ENCODE measurements at regions not wholly inside any gene's neighbourhood (a gene's known extent, or its start where the extent isn't known, plus 50 kb on each side); places are given as distances from the start of the nearest gene placed in this dataset.
"Not testable (repeated sequence)": the region's sequence is repeated elsewhere in the genome, so short reads cannot be mapped to it uniquely, and the experiment has no call there.

GRCh38 chr4:118557298-118557851 is 127.8 kb upstream of the METTL14 start:
- Histone ChIP-seq H2AFZ (ENCODE audit: low read length) (no peak overlapping the region), H3K4me1 (ENCODE audit: insufficient read depth, low read length, severe bottlenecking) (no peaks in the 10 kb centered on the region), H3K9me2 (ENCODE audit: low read depth, low read length) (no peaks in the 10 kb centered on the region), H3K9ac (ENCODE audit: low read length) (no peak overlapping the region), H3K27me3 (ENCODE audit: insufficient read depth, low read length) (no peaks in the 10 kb centered on the region), H3K4me3 (ENCODE audit: low read depth, low read length, poor library complexity, severe bottlenecking) (no peak overlapping the region), H4K20me1 (ENCODE audit: insufficient read depth, low read length) (no peaks in the 10 kb centered on the region), H3K9me3 (ENCODE audit: low read length) (no peaks in the 10 kb centered on the region), H3F3A (ENCODE audit: insufficient read depth, low read length) (no peaks in the 10 kb centered on the region), H3K79me2 (ENCODE audit: insufficient read depth, low read length) (no peaks in the 10 kb centered on the region), H3K4me2 (ENCODE audit: low read length) (no peak overlapping the region), H3K27ac (ENCODE audit: low read depth, low read length, poor library complexity, severe bottlenecking) (no peak overlapping the region), H3K36me3 (ENCODE audit: insufficient read depth, low read length) (no peaks in the 10 kb centered on the region)
- TF ChIP-seq EZH2 (IDR thresholded peaks at IDR 0.05; ENCODE audit: borderline replicate concordance, low read length), result no peak
- no peak for TF ChIP-seq CTCF (IDR thresholded peaks at IDR 0.05; ENCODE audit: low read length)

GRCh38 chr4:118558188-118558587 is 127.0 kb upstream of the METTL14 start:
- H3K9ac ChIP-seq (ENCODE audit: low read length); H3K27me3 ChIP-seq (ENCODE audit: insufficient read depth, low read length); H3K27ac ChIP-seq (ENCODE audit: low read depth, low read length, poor library complexity, severe bottlenecking); H2AFZ ChIP-seq (ENCODE audit: low read length); H3K4me1 ChIP-seq (ENCODE audit: insufficient read depth, low read length, severe bottlenecking); H3K4me3 ChIP-seq (ENCODE audit: low read depth, low read length, poor library complexity, severe bottlenecking); H3K36me3 ChIP-seq (ENCODE audit: insufficient read depth, low read length); H3K4me2 ChIP-seq (ENCODE audit: low read length); H3F3A ChIP-seq (ENCODE audit: insufficient read depth, low read length); H3K79me2 ChIP-seq (ENCODE audit: insufficient read depth, low read length); H3K9me2 ChIP-seq (ENCODE audit: low read depth, low read length); H3K9me3 ChIP-seq (ENCODE audit: low read length); H4K20me1 ChIP-seq (ENCODE audit: insufficient read depth, low read length): not testable (repeated sequence)

- not testable (repeated sequence) for H4K20me1 ChIP-seq (ENCODE audit: insufficient read depth, low read length); H3K9me3 ChIP-seq (ENCODE audit: low read length); H3K36me3 ChIP-seq (ENCODE audit: insufficient read depth, low read length); H3K9me2 ChIP-seq (ENCODE audit: low read depth, low read length); H2AFZ ChIP-seq (ENCODE audit: low read length); H3F3A ChIP-seq (ENCODE audit: insufficient read depth, low read length); H3K4me3 ChIP-seq (ENCODE audit: low read depth, low read length, poor library complexity, severe bottlenecking); H3K27ac ChIP-seq (ENCODE audit: low read depth, low read length, poor library complexity, severe bottlenecking); H3K4me1 ChIP-seq (ENCODE audit: insufficient read depth, low read length, severe bottlenecking); H3K27me3 ChIP-seq (ENCODE audit: insufficient read depth, low read length); H3K9ac ChIP-seq (ENCODE audit: low read length); H3K79me2 ChIP-seq (ENCODE audit: insufficient read depth, low read length); H3K4me2 ChIP-seq (ENCODE audit: low read length)
These were observed 123.6 kb upstream of the METTL14 start for GRCh38 chr4:118561559-118561958.

- H3K4me3 ChIP-seq (ENCODE audit: low read depth, low read length, poor library complexity, severe bottlenecking); H3K4me2 ChIP-seq (ENCODE audit: low read length); H3K36me3 ChIP-seq (ENCODE audit: insufficient read depth, low read length); H3K4me1 ChIP-seq (ENCODE audit: insufficient read depth, low read length, severe bottlenecking); H2AFZ ChIP-seq (ENCODE audit: low read length); H3K27ac ChIP-seq (ENCODE audit: low read depth, low read length, poor library complexity, severe bottlenecking); H3F3A ChIP-seq (ENCODE audit: insufficient read depth, low read length); H3K9me3 ChIP-seq (ENCODE audit: low read length); H3K27me3 ChIP-seq (ENCODE audit: insufficient read depth, low read length); H3K9ac ChIP-seq (ENCODE audit: low read length); H4K20me1 ChIP-seq (ENCODE audit: insufficient read depth, low read length); H3K79me2 ChIP-seq (ENCODE audit: insufficient read depth, low read length); H3K9me2 ChIP-seq (ENCODE audit: low read depth, low read length): not testable (repeated sequence)
These were observed 119.1 kb upstream of the METTL14 start for GRCh38 chr4:118566003-118566513.

GRCh38 chr4:118572991-118573390 is 112.2 kb upstream of the METTL14 start:
- not testable (repeated sequence) for H4K20me1 ChIP-seq (ENCODE audit: insufficient read depth, low read length); H3K9me3 ChIP-seq (ENCODE audit: low read length); H3K9me2 ChIP-seq (ENCODE audit: low read depth, low read length); H3K4me1 ChIP-seq (ENCODE audit: insufficient read depth, low read length, severe bottlenecking); H3K27ac ChIP-seq (ENCODE audit: low read depth, low read length, poor library complexity, severe bottlenecking); H3K9ac ChIP-seq (ENCODE audit: low read length); H3K79me2 ChIP-seq (ENCODE audit: insufficient read depth, low read length); H3K4me3 ChIP-seq (ENCODE audit: low read depth, low read length, poor library complexity, severe bottlenecking); H2AFZ ChIP-seq (ENCODE audit: low read length); H3K27me3 ChIP-seq (ENCODE audit: insufficient read depth, low read length); H3K4me2 ChIP-seq (ENCODE audit: low read length); H3F3A ChIP-seq (ENCODE audit: insufficient read depth, low read length); H3K36me3 ChIP-seq (ENCODE audit: insufficient read depth, low read length)

- not testable (repeated sequence) for H3K27ac ChIP-seq (ENCODE audit: low read depth, low read length, poor library complexity, severe bottlenecking); H3F3A ChIP-seq (ENCODE audit: insufficient read depth, low read length); H3K4me2 ChIP-seq (ENCODE audit: low read length); H3K79me2 ChIP-seq (ENCODE audit: insufficient read depth, low read length); H4K20me1 ChIP-seq (ENCODE audit: insufficient read depth, low read length); H3K9me3 ChIP-seq (ENCODE audit: low read length); H3K27me3 ChIP-seq (ENCODE audit: insufficient read depth, low read length); H3K36me3 ChIP-seq (ENCODE audit: insufficient read depth, low read length); H3K9me2 ChIP-seq (ENCODE audit: low read depth, low read length); H3K9ac ChIP-seq (ENCODE audit: low read length); H3K4me1 ChIP-seq (ENCODE audit: insufficient read depth, low read length, severe bottlenecking); H2AFZ ChIP-seq (ENCODE audit: low read length); H3K4me3 ChIP-seq (ENCODE audit: low read depth, low read length, poor library complexity, severe bottlenecking)
These were observed 110.8 kb upstream of the METTL14 start for GRCh38 chr4:118574251-118574913.

GRCh38 chr4:118575057-118575456 is 110.1 kb upstream of the METTL14 start:
- not testable (repeated sequence) for H3F3A ChIP-seq (ENCODE audit: insufficient read depth, low read length); H3K9me2 ChIP-seq (ENCODE audit: low read depth, low read length); H3K36me3 ChIP-seq (ENCODE audit: insufficient read depth, low read length); H3K9ac ChIP-seq (ENCODE audit: low read length); H3K79me2 ChIP-seq (ENCODE audit: insufficient read depth, low read length); H4K20me1 ChIP-seq (ENCODE audit: insufficient read depth, low read length); H3K4me2 ChIP-seq (ENCODE audit: low read length); H3K27ac ChIP-seq (ENCODE audit: low read depth, low read length, poor library complexity, severe bottlenecking); H3K27me3 ChIP-seq (ENCODE audit: insufficient read depth, low read length); H2AFZ ChIP-seq (ENCODE audit: low read length); H3K9me3 ChIP-seq (ENCODE audit: low read length); H3K4me3 ChIP-seq (ENCODE audit: low read depth, low read length, poor library complexity, severe bottlenecking); H3K4me1 ChIP-seq (ENCODE audit: insufficient read depth, low read length, severe bottlenecking)

All from OCI-LY1 (cell line).